CD4-positive, CD25-positive, alpha-beta regulatory T cell (primary cell): ENCODE measurements at regions not wholly inside any gene's neighbourhood (a gene's known extent, or its start where the extent isn't known, plus 50 kb on each side); places are given as distances from the start of the nearest gene placed in this dataset.

Source experiments
- ATAC-seq, 2 donors: fragments of 150-1000 bp; cut with Tn5 transposase; one replicate each; pipeline ENCODE4 v1.10.0; 2021; ENCODE audit warnings: low read depth in 2 of 2, moderate number of reproducible peaks in 2 of 2, moderate library complexity in 1 of 2
- DNase-seq, 3 donors: peaks; one replicate each; pipeline versions ENCODE4 v3.0.0 to v3.0.0-alpha.2; 2012 to 2022; ENCODE audit warnings: mixed read lengths in 1 of 3
- H3K27ac ChIP-seq: one replicate; pipeline ENCODE4 v1.7.0; 2013; ENCODE audit warnings: mild to moderate bottlenecking, low read length; ENCODE audit not compliant: insufficient read depth, poor library complexity, severe bottlenecking
- H3K27me3 ChIP-seq: one replicate; pipeline ENCODE4 v1.7.0; 2013; ENCODE audit warnings: low read length; ENCODE audit not compliant: control insufficient read depth, insufficient read depth
- H3K36me3 ChIP-seq: one replicate; pipeline ENCODE4 v1.7.0; 2013; ENCODE audit warnings: mild to moderate bottlenecking, low read length, moderate library complexity; ENCODE audit not compliant: control insufficient read depth, insufficient read depth
- H3K4me1 ChIP-seq: 2 replicates; pipeline ENCODE4 v1.7.0; 2013; ENCODE audit warnings: mild to moderate bottlenecking, low read length; ENCODE audit not compliant: insufficient read depth, control insufficient read depth, poor library complexity, severe bottlenecking
- H3K4me3 ChIP-seq: one replicate; pipeline ENCODE4 v1.7.0; 2013; ENCODE audit warnings: low read depth, mild to moderate bottlenecking, low read length, moderate library complexity
- H3K9me3 ChIP-seq, 2 experiments: 1 replicate in 1 of 2; 2 replicates in 1 of 2; pipeline ENCODE4 v1.7.0; 2013; ENCODE audit warnings: low read length in 2 of 2, mild to moderate bottlenecking in 1 of 2, moderate library complexity in 1 of 2; ENCODE audit not compliant: control insufficient read depth in 2 of 2
- H3K27ac Mint-ChIP-seq, 3 donors: one replicate each; pipeline ENCODE4 v1.8.0; 2020 to 2022; ENCODE audit warnings: mild to moderate bottlenecking in 3 of 3, mixed read lengths in 3 of 3, moderate library complexity in 2 of 3
- H3K27me3 Mint-ChIP-seq: one replicate; pipeline ENCODE4 v1.8.0; 2022; ENCODE audit warnings: mild to moderate bottlenecking, mixed read lengths
- H3K36me3 Mint-ChIP-seq: one replicate; pipeline ENCODE4 v1.8.0; 2020; ENCODE audit warnings: mixed read lengths
- H3K4me1 Mint-ChIP-seq, 4 donors: one replicate each; pipeline ENCODE4 v1.8.0; 2020 to 2022; ENCODE audit warnings: mixed read lengths in 4 of 4, mild to moderate bottlenecking in 1 of 4
- H3K4me3 Mint-ChIP-seq, 4 donors: one replicate each; pipeline ENCODE4 v1.8.0; 2020 to 2022; ENCODE audit warnings: mild to moderate bottlenecking in 4 of 4, mixed read lengths in 4 of 4, moderate library complexity in 3 of 4
- H3K9me3 Mint-ChIP-seq, 7 donors: one replicate each; pipeline ENCODE4 v1.8.0; 2020 to 2022; ENCODE audit warnings: mixed read lengths in 7 of 7, mild to moderate bottlenecking in 3 of 7, moderate library complexity in 2 of 7

DNA sequence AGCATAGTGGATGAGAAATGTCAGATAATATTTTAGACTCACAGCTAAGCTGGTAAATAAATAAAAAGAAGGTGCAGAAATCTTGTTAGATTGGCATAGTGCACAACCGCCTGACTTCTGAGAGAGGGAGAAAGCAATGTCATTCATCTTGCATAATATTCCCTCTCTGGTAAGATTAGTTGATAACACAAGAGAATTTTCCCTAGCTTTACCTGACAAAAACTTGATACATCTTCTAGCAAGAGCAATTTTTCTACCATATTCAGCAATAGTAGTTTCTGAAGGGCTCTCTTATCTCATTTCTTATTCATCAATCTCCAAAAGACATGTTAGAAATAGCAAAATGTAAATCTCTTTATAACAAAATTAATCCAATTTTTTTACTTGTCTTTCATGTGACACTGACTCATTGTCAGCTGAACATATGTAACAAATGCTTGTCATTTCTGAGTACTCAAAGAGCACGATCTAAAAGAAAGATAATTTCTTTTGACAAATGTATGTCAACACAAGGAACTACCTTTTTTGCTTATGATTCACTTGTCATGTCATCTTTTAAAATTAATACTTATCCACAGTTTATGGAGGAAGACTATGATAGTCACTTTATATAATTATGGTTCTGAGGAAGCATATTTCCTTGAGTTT is 240.0 kb downstream of the ARAP2 start:
- no peak overlapping the region for H3K27ac ChIP-seq
- no peak overlapping the region for H3K4me3 Mint-ChIP-seq
- no peaks in the 10 kb centered on the region for H3K36me3 ChIP-seq
- peaks cover 0 to 3% (median 1%) of the 10 kb centered on the region in 7 donors for H3K9me3 Mint-ChIP-seq
- no peaks in the 10 kb centered on the region for H3K9me3 ChIP-seq
- H3K36me3 Mint-ChIP-seq, result peaks cover 4% of the 10 kb centered on the region
- no peaks in the 10 kb centered on the region for H3K4me1 Mint-ChIP-seq
- H3K4me3 ChIP-seq, result no peak overlapping the region
- DNase-seq (no peak), ATAC-seq (no peak)
- no peaks in the 10 kb centered on the region for H3K27me3 Mint-ChIP-seq
- H3K4me1 ChIP-seq, result no peaks in the 10 kb centered on the region
- H3K27ac Mint-ChIP-seq, result no peak overlapping the region
- no peaks in the 10 kb centered on the region for H3K27me3 ChIP-seq

DNA sequence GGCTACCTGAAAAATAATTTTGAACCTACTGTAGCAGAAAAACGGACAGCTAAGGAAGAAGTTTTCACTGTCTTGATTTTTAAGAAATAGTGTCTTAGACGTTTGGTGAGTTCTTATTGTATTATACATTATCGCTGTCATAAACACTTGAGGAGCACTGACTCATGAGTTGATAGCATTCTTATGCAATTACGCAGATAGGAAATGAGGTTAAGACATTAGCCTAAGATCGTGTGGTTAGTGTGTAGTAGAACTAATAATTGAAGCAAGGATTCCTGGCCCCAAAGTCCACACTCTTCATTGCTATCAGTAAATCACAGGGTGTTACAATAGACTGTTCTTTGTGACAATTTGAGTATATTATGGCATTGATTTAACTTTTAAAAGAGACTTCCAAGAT is 238.1 kb downstream of the ARAP2 start:
- no peaks in the 10 kb centered on the region for H3K27me3 ChIP-seq
- peaks cover under 1% of the 10 kb centered on the region for H3K36me3 Mint-ChIP-seq
- no peaks in the 10 kb centered on the region for H3K9me3 ChIP-seq
- H3K36me3 ChIP-seq, result no peaks in the 10 kb centered on the region
- H3K4me3 Mint-ChIP-seq, result no peak overlapping the region
- H3K27ac ChIP-seq, result no peak overlapping the region
- ATAC-seq (no peak), DNase-seq (no peak)
- H3K4me1 ChIP-seq, result no peaks in the 10 kb centered on the region
- peaks cover 0 to 4% (median 0%) of the 10 kb centered on the region in 7 donors for H3K9me3 Mint-ChIP-seq
- no peaks in the 10 kb centered on the region for H3K27me3 Mint-ChIP-seq
- no peak overlapping the region for H3K27ac Mint-ChIP-seq
- no peaks in the 10 kb centered on the region for H3K4me1 Mint-ChIP-seq
- no peak overlapping the region for H3K4me3 ChIP-seq

DNA sequence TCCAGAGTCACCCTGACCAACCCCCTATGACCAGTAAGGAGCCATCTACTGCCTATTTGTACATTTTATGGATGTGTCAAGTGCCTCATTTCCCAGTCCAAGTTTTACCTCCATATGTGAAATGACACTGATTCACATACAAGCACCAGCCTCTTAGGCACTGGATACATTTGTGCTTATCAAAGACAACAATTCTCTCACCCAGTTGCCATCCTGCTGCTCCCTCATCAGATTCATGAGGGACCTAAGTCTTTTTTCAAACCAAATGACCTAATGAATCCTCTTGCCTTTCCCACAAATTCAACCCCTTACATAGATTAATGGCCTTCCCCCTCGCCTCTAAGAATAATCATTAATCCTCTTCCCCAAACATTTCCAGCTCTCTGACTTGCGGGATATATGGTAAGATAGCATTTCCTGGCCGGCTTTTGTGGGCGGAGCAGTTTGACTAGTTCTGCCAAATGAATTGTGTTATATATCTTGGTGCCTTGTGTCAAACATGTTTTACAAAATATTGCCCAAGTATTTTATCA is 233.9 kb downstream of the ARAP2 start:
- H3K36me3 Mint-ChIP-seq, result no peaks in the 10 kb centered on the region
- H3K9me3 Mint-ChIP-seq, result peaks cover 0 to 4% (median 3%) of the 10 kb centered on the region in 7 donors
- H3K4me1 Mint-ChIP-seq, result no peaks in the 10 kb centered on the region
- no peaks in the 10 kb centered on the region for H3K27me3 Mint-ChIP-seq
- H3K27ac Mint-ChIP-seq, result no peak overlapping the region
- DNase-seq, result no peak
- no peaks in the 10 kb centered on the region for H3K4me1 ChIP-seq
- no peaks in the 10 kb centered on the region for H3K36me3 ChIP-seq
- no peak overlapping the region for H3K4me3 Mint-ChIP-seq
- ATAC-seq, result no peak
- no peak overlapping the region for H3K4me3 ChIP-seq
- no peaks in the 10 kb centered on the region for H3K9me3 ChIP-seq
- H3K27me3 ChIP-seq, result no peaks in the 10 kb centered on the region
- no peak overlapping the region for H3K27ac ChIP-seq

DNA sequence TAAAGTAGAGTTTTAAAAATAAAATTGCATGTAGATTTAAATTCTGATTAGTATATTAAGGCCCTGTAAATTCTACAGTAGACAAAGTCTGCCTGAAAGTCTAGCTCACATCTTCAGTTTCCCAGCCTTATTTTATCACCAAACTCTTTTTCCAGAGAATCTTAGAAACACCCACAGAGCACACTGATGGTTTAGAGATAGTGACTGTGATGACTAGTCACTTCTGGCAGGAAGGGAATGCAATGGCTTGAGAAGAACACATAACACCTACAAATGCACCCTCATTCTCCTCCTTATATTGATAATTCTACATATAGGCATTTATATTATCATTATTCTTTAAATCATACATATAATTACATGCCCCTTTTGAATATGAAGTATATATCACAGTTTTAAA is 232.9 kb downstream of the ARAP2 start:
- Mint-ChIP-seq H3K9me3 (peaks cover 0 to 4% (median 3%) of the 10 kb centered on the region in 7 donors), H3K4me1 (no peaks in the 10 kb centered on the region), H3K27me3 (no peaks in the 10 kb centered on the region), H3K27ac (no peak overlapping the region), H3K4me3 (no peak overlapping the region), H3K36me3 (no peaks in the 10 kb centered on the region)
- no peaks in the 10 kb centered on the region for H3K9me3 ChIP-seq
- no peaks in the 10 kb centered on the region for H3K4me1 ChIP-seq
- H3K27me3 ChIP-seq, result no peaks in the 10 kb centered on the region
- H3K27ac ChIP-seq, result no peak overlapping the region
- H3K36me3 ChIP-seq, result no peaks in the 10 kb centered on the region
- no peak for ATAC-seq
- DNase-seq, result no peak
- no peak overlapping the region for H3K4me3 ChIP-seq

DNA sequence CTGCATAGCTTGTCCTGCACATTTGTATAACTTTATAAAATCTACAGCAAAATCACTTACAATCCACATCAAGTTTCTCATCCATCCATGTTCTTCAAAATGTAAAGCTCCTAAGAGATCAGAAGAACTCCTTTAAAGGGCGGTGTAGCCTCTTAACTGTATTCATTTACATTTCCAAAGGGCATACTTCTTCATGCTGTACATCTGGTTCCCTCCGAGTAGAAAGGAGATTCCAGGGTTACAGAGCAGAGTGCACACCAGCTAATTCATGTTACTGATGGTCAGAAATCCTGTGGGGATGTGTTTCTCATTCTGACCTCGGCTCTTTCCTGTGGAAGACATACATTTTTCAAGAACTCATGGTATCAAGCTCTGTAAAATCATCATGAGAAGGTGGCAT is 231.8 kb downstream of the ARAP2 start:
- H3K9me3 ChIP-seq, result no peaks in the 10 kb centered on the region
- no peak overlapping the region for H3K27ac ChIP-seq
- no peaks in the 10 kb centered on the region for H3K27me3 ChIP-seq
- Mint-ChIP-seq H3K27ac (no peak overlapping the region), H3K9me3 (peaks cover 0 to 4% (median 1%) of the 10 kb centered on the region in 7 donors), H3K27me3 (peaks cover 1% of the 10 kb centered on the region), H3K4me3 (no peak overlapping the region), H3K36me3 (no peaks in the 10 kb centered on the region), H3K4me1 (no peaks in the 10 kb centered on the region)
- no peaks in the 10 kb centered on the region for H3K36me3 ChIP-seq
- DNase-seq (no peak), ATAC-seq (no peak)
- H3K4me3 ChIP-seq, result no peak overlapping the region
- no peaks in the 10 kb centered on the region for H3K4me1 ChIP-seq

DNA sequence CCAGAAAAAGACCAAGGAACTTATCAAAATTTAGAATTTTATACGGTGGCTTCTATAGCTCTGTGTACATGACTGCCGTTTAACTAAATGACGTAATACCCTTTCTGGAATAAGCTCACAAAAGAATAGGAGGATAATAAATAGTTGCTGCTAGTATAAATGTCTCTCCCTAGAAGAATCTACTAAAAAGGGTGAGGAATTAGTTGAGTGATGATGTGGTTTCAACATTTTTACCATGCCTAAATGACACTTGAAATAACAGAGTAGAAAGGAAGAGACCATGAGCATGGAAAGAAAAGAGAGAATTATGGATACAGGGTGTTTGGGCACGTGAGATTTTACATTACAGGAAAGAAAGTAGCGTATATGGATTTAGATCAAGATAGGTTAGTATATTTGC is 231.1 kb downstream of the ARAP2 start:
- no peaks in the 10 kb centered on the region for H3K36me3 ChIP-seq
- Mint-ChIP-seq H3K4me1 (no peaks in the 10 kb centered on the region), H3K27me3 (peaks cover 4% of the 10 kb centered on the region), H3K9me3 (peaks cover 0 to 5% (median 1%) of the 10 kb centered on the region in 7 donors), H3K27ac (no peak overlapping the region), H3K4me3 (no peak overlapping the region), H3K36me3 (no peaks in the 10 kb centered on the region)
- DNase-seq (no peak), ATAC-seq (no peak)
- H3K27me3 ChIP-seq, result no peaks in the 10 kb centered on the region
- no peaks in the 10 kb centered on the region for H3K4me1 ChIP-seq
- no peak overlapping the region for H3K4me3 ChIP-seq
- no peak overlapping the region for H3K27ac ChIP-seq
- H3K9me3 ChIP-seq, result no peaks in the 10 kb centered on the region
